ENCODE measurements at regions not wholly inside any gene's neighbourhood (a gene's known extent, or its start where the extent isn't known, plus 50 kb on each side); places are given as distances from the start of the nearest gene placed in this dataset.

- Histone ChIP-seq H3K36me3 (ENCODE audit: control insufficient read depth, insufficient read depth, low read length) (no peaks in the 10 kb centered on the region), H3K27me3 (ENCODE audit: control insufficient read depth, insufficient read depth, low read length) (peaks cover 6% of the 10 kb centered on the region), H3K4me3 (ENCODE audit: low read depth, low read length) (no peak overlapping the region), H3K4me1 (ENCODE audit: control insufficient read depth, insufficient read depth, low read length) (no peaks in the 10 kb centered on the region), H3K9ac (ENCODE audit: low read depth, low read length) (no peak overlapping the region), H3K9me3 (ENCODE audit: control insufficient read depth, insufficient read depth, low read length) (no peaks in the 10 kb centered on the region)
Measured at GRCh38 chr18:11522992-11523391, 86.4 kb upstream of the SLC35G4 start.

- Histone ChIP-seq H3K9me3 (ENCODE audit: control insufficient read depth, insufficient read depth, low read length) (no peaks in the 10 kb centered on the region), H3K36me3 (ENCODE audit: control insufficient read depth, insufficient read depth, low read length) (no peaks in the 10 kb centered on the region), H3K4me1 (ENCODE audit: control insufficient read depth, insufficient read depth, low read length) (no peaks in the 10 kb centered on the region), H3K27me3 (ENCODE audit: control insufficient read depth, insufficient read depth, low read length) (peaks cover 6% of the 10 kb centered on the region), H3K4me3 (ENCODE audit: low read depth, low read length) (no peak overlapping the region), H3K9ac (ENCODE audit: low read depth, low read length) (no peak overlapping the region)
Measured at GRCh38 chr18:11521853-11522252, 87.5 kb upstream of the SLC35G4 start.

GRCh38 chr18:11520536-11520935 lies 88.9 kb upstream of the SLC35G4 start:
- Histone ChIP-seq H3K27me3 (ENCODE audit: control insufficient read depth, insufficient read depth, low read length) (peaks cover 6% of the 10 kb centered on the region), H3K4me3 (ENCODE audit: low read depth, low read length) (no peak overlapping the region), H3K9ac (ENCODE audit: low read depth, low read length) (no peak overlapping the region), H3K36me3 (ENCODE audit: control insufficient read depth, insufficient read depth, low read length) (no peaks in the 10 kb centered on the region), H3K4me1 (ENCODE audit: control insufficient read depth, insufficient read depth, low read length) (no peaks in the 10 kb centered on the region), H3K9me3 (ENCODE audit: control insufficient read depth, insufficient read depth, low read length) (no peaks in the 10 kb centered on the region)

- Histone ChIP-seq H3K4me3 (ENCODE audit: low read depth, low read length) (peak overlapping the region; percentile 42), H3K27me3 (ENCODE audit: control insufficient read depth, insufficient read depth, low read length) (peaks cover 6% of the 10 kb centered on the region)
Measured at GRCh38 chr18:11518788-11519685, 90.4 kb upstream of the SLC35G4 start.

GRCh38 chr18:11517704-11518103 lies 91.7 kb upstream of the SLC35G4 start:
- Histone ChIP-seq H3K9ac (ENCODE audit: low read depth, low read length) (no peak overlapping the region), H3K4me1 (ENCODE audit: control insufficient read depth, insufficient read depth, low read length) (no peaks in the 10 kb centered on the region), H3K36me3 (ENCODE audit: control insufficient read depth, insufficient read depth, low read length) (no peaks in the 10 kb centered on the region), H3K9me3 (ENCODE audit: control insufficient read depth, insufficient read depth, low read length) (no peaks in the 10 kb centered on the region), H3K4me3 (ENCODE audit: low read depth, low read length) (no peak overlapping the region), H3K27me3 (ENCODE audit: control insufficient read depth, insufficient read depth, low read length) (peaks cover 6% of the 10 kb centered on the region)

More at GRCh38 chr18:11518788-11519685, 90.4 kb upstream of the SLC35G4 start:
- Histone ChIP-seq H3K9ac (ENCODE audit: low read depth, low read length) (no peak overlapping the region), H3K36me3 (ENCODE audit: control insufficient read depth, insufficient read depth, low read length) (no peaks in the 10 kb centered on the region), H3K9me3 (ENCODE audit: control insufficient read depth, insufficient read depth, low read length) (no peaks in the 10 kb centered on the region), H3K4me1 (ENCODE audit: control insufficient read depth, insufficient read depth, low read length) (no peaks in the 10 kb centered on the region)

- no peaks in the 10 kb centered on the region for H3K9me3 ChIP-seq (ENCODE audit: control insufficient read depth, insufficient read depth, low read length)
- no peaks in the 10 kb centered on the region for H3K4me1 ChIP-seq (ENCODE audit: control insufficient read depth, insufficient read depth, low read length)
- no peak overlapping the region for H3K4me3 ChIP-seq (ENCODE audit: low read depth, low read length)
- H3K36me3 ChIP-seq (ENCODE audit: control insufficient read depth, insufficient read depth, low read length): no peaks in the 10 kb centered on the region
- H3K27me3 ChIP-seq (ENCODE audit: control insufficient read depth, insufficient read depth, low read length): peaks cover 6% of the 10 kb centered on the region
- H3K9ac ChIP-seq (ENCODE audit: low read depth, low read length): no peak overlapping the region
Measured at GRCh38 chr18:11516751-11517503, 92.5 kb upstream of the SLC35G4 start.

- Histone ChIP-seq H3K36me3 (ENCODE audit: control insufficient read depth, insufficient read depth, low read length) (no peaks in the 10 kb centered on the region), H3K9me3 (ENCODE audit: control insufficient read depth, insufficient read depth, low read length) (no peaks in the 10 kb centered on the region), H3K27me3 (ENCODE audit: control insufficient read depth, insufficient read depth, low read length) (peaks cover 6% of the 10 kb centered on the region), H3K9ac (ENCODE audit: low read depth, low read length) (no peak overlapping the region), H3K4me3 (ENCODE audit: low read depth, low read length) (no peak overlapping the region), H3K4me1 (ENCODE audit: control insufficient read depth, insufficient read depth, low read length) (no peaks in the 10 kb centered on the region)
Measured at GRCh38 chr18:11514267-11514666, 95.1 kb upstream of the SLC35G4 start.

GRCh38 chr18:11512096-11513025 lies 97.0 kb upstream of the SLC35G4 start:
- no peak overlapping the region for H3K4me3 ChIP-seq (ENCODE audit: low read depth, low read length)
- no peaks in the 10 kb centered on the region for H3K27me3 ChIP-seq (ENCODE audit: control insufficient read depth, insufficient read depth, low read length)
- H3K9ac ChIP-seq (ENCODE audit: low read depth, low read length): no peak overlapping the region

GRCh38 chr18:11511434-11512095 lies 97.8 kb upstream of the SLC35G4 start:
- no peaks in the 10 kb centered on the region for H3K36me3 ChIP-seq (ENCODE audit: control insufficient read depth, insufficient read depth, low read length)
- no peaks in the 10 kb centered on the region for H3K9me3 ChIP-seq (ENCODE audit: control insufficient read depth, insufficient read depth, low read length)
- H3K9ac ChIP-seq (ENCODE audit: low read depth, low read length): no peak overlapping the region
- H3K27me3 ChIP-seq (ENCODE audit: control insufficient read depth, insufficient read depth, low read length): no peaks in the 10 kb centered on the region
- H3K4me3 ChIP-seq (ENCODE audit: low read depth, low read length): no peak overlapping the region
- H3K4me1 ChIP-seq (ENCODE audit: control insufficient read depth, insufficient read depth, low read length): no peaks in the 10 kb centered on the region

More at GRCh38 chr18:11512096-11513025, 97.0 kb upstream of the SLC35G4 start:
- no peaks in the 10 kb centered on the region for H3K4me1 ChIP-seq (ENCODE audit: control insufficient read depth, insufficient read depth, low read length)
- H3K36me3 ChIP-seq (ENCODE audit: control insufficient read depth, insufficient read depth, low read length): no peaks in the 10 kb centered on the region
- no peaks in the 10 kb centered on the region for H3K9me3 ChIP-seq (ENCODE audit: control insufficient read depth, insufficient read depth, low read length)

- no peak overlapping the region for H3K4me3 ChIP-seq (ENCODE audit: low read depth, low read length)
- no peaks in the 10 kb centered on the region for H3K27me3 ChIP-seq (ENCODE audit: control insufficient read depth, insufficient read depth, low read length)
- H3K9me3 ChIP-seq (ENCODE audit: control insufficient read depth, insufficient read depth, low read length): no peaks in the 10 kb centered on the region
- H3K36me3 ChIP-seq (ENCODE audit: control insufficient read depth, insufficient read depth, low read length): no peaks in the 10 kb centered on the region
- H3K4me1 ChIP-seq (ENCODE audit: control insufficient read depth, insufficient read depth, low read length): no peaks in the 10 kb centered on the region
- no peak overlapping the region for H3K9ac ChIP-seq (ENCODE audit: low read depth, low read length)
Measured at GRCh38 chr18:11506856-11507255, 102.5 kb upstream of the SLC35G4 start.

- H3K9ac ChIP-seq (ENCODE audit: low read depth, low read length): no peak overlapping the region
- no peaks in the 10 kb centered on the region for H3K27me3 ChIP-seq (ENCODE audit: control insufficient read depth, insufficient read depth, low read length)
- no peak overlapping the region for H3K4me3 ChIP-seq (ENCODE audit: low read depth, low read length)
- H3K36me3 ChIP-seq (ENCODE audit: control insufficient read depth, insufficient read depth, low read length): no peaks in the 10 kb centered on the region
- H3K9me3 ChIP-seq (ENCODE audit: control insufficient read depth, insufficient read depth, low read length): no peaks in the 10 kb centered on the region
- H3K4me1 ChIP-seq (ENCODE audit: control insufficient read depth, insufficient read depth, low read length): no peaks in the 10 kb centered on the region
Measured at GRCh38 chr18:11505993-11506392, 103.4 kb upstream of the SLC35G4 start.

Data from iPS-15b (cell line).